Psoas muscle (tissue), 7 donors: ENCODE measurements at regions not wholly inside any gene's neighbourhood (a gene's known extent, or its start where the extent isn't known, plus 50 kb on each side); places are given as distances from the start of the nearest gene placed in this dataset.

Experiments used
- ATAC-seq, 4 donors: fragments of 200-7000 bp; cut with Tn5 transposase; one replicate each; pipeline ENCODE4 v1.9.1; 2020; ENCODE audit warnings: moderate library complexity in 3 of 4, mild to moderate bottlenecking in 2 of 4
- DNase-seq, 2 donors: peaks; one replicate each; pipeline ENCODE4 v3.0.0-alpha.2; 2020
- H3K27ac ChIP-seq: fragments of 200-600 bp; one replicate; pipeline ENCODE4 v1.8.0; 2022
- H3K27me3 ChIP-seq, 3 donors: fragments of 200-600 bp in 1 of 3; one replicate each; pipeline versions ENCODE4 v1.6.1 to v1.8.0; 2013 to 2022; ENCODE audit warnings: low read length in 2 of 3, mild to moderate bottlenecking in 2 of 3, moderate library complexity in 1 of 3; ENCODE audit not compliant: insufficient read depth in 3 of 3
- H3K36me3 ChIP-seq, 2 donors: fragments of 200-600 bp in 1 of 2; one replicate each; pipeline versions ENCODE4 v1.6.1 to v1.8.0; 2013 to 2022; ENCODE audit warnings: low read depth in 1 of 2, mild to moderate bottlenecking in 1 of 2, moderate library complexity in 1 of 2; ENCODE audit not compliant: insufficient read depth in 1 of 2
- H3K4me1 ChIP-seq: fragments of 200-600 bp; one replicate; pipeline ENCODE4 v1.8.0; 2022
- H3K4me3 ChIP-seq: fragments of 200-600 bp; one replicate; pipeline ENCODE4 v1.8.0; 2022; ENCODE audit warnings: mild to moderate bottlenecking
- H3K9me3 ChIP-seq: fragments of 200-600 bp; one replicate; pipeline ENCODE4 v1.8.0; 2022
- WGBS, 3 donors: extraction: QIAGEN DNeasy Blood & Tissue Kit; methylation state at CpG; one replicate each; pipeline versions ENCODE4 v1.1.6 to v1.1.7; 2013; 5-methylcytosine and 5-hydroxymethylcytosine counted together
- intact Hi-C, 2 donors: fragments of 100-400 bp; cut with DNase I; formaldehyde crosslinking; loops; one replicate each; pipeline versions ENCODE4 v1.11.0 to v1.14.2; 2022
- TF ChIP-seq, protein P1 (sequence below): fragments of 200-600 bp; IDR thresholded peaks from one replicate; pipeline ENCODE4 v1.8.0; 2022; ENCODE audit warnings: antibody characterized with exemption
- donor health status: healthy with polysubstance abuse.
- donor health status: DM: no; HTN: no; CAD: no; lungs with moderate emphysema.
- donor health status: Bipolar disorder and iron deficiency.
- donor health status: healthy.
- donor health status: DM: yes; HTN: yes; CAD: no.
- donor health status: DM: no; HTN: no; CAD: no.
- donor health status: DM: yes; HTN: yes; CAD: no.

GRCh38 chr4:184958923-184959210 is 59.4 kb upstream of the HELT start:
- Histone ChIP-seq H3K4me1 (peaks cover 8% of the 10 kb centered on the region), H3K27me3 (no peaks in the 10 kb centered on the region), H3K36me3 (no peaks in the 10 kb centered on the region), H3K27ac (no peak overlapping the region), H3K4me3 (no peak overlapping the region), H3K9me3 (no peaks in the 10 kb centered on the region)
- TF ChIP-seq, protein P1, sequence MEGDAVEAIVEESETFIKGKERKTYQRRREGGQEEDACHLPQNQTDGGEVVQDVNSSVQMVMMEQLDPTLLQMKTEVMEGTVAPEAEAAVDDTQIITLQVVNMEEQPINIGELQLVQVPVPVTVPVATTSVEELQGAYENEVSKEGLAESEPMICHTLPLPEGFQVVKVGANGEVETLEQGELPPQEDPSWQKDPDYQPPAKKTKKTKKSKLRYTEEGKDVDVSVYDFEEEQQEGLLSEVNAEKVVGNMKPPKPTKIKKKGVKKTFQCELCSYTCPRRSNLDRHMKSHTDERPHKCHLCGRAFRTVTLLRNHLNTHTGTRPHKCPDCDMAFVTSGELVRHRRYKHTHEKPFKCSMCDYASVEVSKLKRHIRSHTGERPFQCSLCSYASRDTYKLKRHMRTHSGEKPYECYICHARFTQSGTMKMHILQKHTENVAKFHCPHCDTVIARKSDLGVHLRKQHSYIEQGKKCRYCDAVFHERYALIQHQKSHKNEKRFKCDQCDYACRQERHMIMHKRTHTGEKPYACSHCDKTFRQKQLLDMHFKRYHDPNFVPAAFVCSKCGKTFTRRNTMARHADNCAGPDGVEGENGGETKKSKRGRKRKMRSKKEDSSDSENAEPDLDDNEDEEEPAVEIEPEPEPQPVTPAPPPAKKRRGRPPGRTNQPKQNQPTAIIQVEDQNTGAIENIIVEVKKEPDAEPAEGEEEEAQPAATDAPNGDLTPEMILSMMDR, result no peak
- DNase-seq (no peak), ATAC-seq (no peak)
- WGBS, 3 donors, result 77 to 82% (median 81%) methylated on average over 8 of the region's 8 CpGs
- intact Hi-C loops, result loop anchor here in 1 of 2 donors (10.0 kb wide), 1 partner anchor 124 kb away; no protein-coding TSS in a partner anchor

DNA sequence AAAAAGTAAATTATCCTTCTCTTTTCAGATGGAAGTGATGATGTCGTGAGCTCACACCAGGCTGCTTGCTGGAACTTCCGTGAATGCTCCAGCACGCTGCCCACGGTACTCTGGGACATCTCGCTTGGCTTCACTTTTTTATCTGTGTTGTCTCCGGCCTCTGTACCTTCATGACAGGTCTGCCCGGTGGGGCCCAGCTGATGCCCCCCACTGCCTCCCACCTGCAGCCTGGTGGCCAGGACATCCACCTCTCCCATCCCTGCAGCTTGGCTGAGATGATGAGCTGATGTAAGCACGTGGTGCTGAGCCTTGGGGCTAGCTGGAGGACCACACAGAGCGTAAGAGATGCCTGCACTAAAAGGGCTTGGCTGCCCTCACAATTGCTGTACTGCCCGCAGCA is 59.0 kb upstream of the HELT start:
- DNase-seq, result no peak

DNA sequence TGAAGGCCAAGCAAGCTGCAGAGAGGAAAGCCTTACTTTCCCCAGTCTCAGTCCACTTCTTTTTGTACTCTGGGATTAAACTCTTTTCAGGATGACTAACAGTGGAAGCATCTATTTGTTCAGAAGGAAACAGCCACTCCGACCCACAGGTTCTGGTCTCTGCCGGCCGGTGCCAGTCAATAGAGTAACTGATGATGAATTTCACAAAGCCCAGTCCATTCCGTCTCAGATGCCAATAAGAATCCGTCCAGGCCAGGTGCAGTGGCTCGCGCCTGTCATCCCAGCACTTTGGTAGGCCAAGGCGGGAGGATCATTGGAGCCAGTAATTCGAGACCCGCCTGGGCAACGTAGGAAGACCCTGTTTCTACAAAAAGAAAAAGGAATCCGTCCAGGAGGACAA is 58.5 kb upstream of the HELT start:
- Histone ChIP-seq H3K4me1 (peaks cover 8% of the 10 kb centered on the region), H3K27ac (no peak overlapping the region), H3K27me3 (no peaks in the 10 kb centered on the region), H3K36me3 (no peaks in the 10 kb centered on the region), H3K4me3 (no peak overlapping the region), H3K9me3 (no peaks in the 10 kb centered on the region)
- no peak for ATAC-seq
- DNase-seq, result no peak
- WGBS, 3 donors, result 80 to 91% (median 84%) methylated on average over 12 of the region's 12 CpGs
- TF ChIP-seq, protein P1, result no peak
- intact Hi-C loops, result loop anchor here in 1 of 2 donors (10.0 kb wide), 1 partner anchor 125 kb away; no protein-coding TSS in a partner anchor

More for the DNA sequence above, 59.0 kb upstream of the HELT start:
- no peak overlapping the region for H3K4me3 ChIP-seq
- whole genome bisulfite sequencing, 3 donors, result 87 to 96% (median 91%) methylated on average over 10 of the region's 10 CpGs
- H3K9me3 ChIP-seq, result no peaks in the 10 kb centered on the region
- no peaks in the 10 kb centered on the region for H3K27me3 ChIP-seq
- intact Hi-C loops, result loop anchor here in 1 of 2 donors (10.0 kb wide), 1 partner anchor 125 kb away; no protein-coding TSS in a partner anchor
- H3K4me1 ChIP-seq, result peaks cover 8% of the 10 kb centered on the region
- no peak for ATAC-seq
- TF ChIP-seq, protein P1, result no peak
- no peaks in the 10 kb centered on the region for H3K36me3 ChIP-seq
- no peak overlapping the region for H3K27ac ChIP-seq

DNA sequence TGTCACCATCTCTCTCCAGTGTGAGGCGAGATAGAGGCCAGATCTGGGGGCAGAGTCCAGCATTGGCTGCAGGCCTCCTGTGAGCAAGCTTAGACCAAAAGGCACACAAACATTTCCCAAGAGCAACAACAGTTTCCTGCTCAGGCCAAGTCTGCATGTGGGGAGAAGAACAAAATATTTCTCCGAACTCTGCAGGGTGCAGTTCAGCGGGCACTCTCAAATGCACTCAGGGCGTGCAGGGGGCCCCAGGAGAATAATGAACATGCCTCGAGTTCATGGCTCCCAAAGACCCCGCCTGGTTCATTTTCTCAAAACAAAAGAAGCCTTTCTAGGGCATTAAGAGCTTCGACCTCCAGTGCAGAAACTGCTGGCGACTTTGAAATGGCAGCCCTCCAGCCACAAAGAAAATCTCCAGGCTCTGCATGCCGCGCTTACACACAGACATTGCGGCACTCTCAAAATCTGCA is 57.8 kb upstream of the HELT start:
- DNase-seq, result no peak
- H3K36me3 ChIP-seq, result no peaks in the 10 kb centered on the region
- no peak for ATAC-seq
- no peak overlapping the region for H3K27ac ChIP-seq
- no peak overlapping the region for H3K4me3 ChIP-seq
- intact Hi-C loops, result no loop called here
- WGBS, 3 donors, result 72 to 79% (median 78%) methylated on average over 11 of the region's 11 CpGs
- peaks cover 8% of the 10 kb centered on the region for H3K4me1 ChIP-seq
- TF ChIP-seq, protein P1, result no peak
- no peaks in the 10 kb centered on the region for H3K27me3 ChIP-seq
- no peaks in the 10 kb centered on the region for H3K9me3 ChIP-seq

GRCh38 chr4:184961660-184962059 is 56.6 kb upstream of the HELT start:
- ATAC-seq, result no peak
- Histone ChIP-seq H3K9me3 (no peaks in the 10 kb centered on the region), H3K27ac (no peak overlapping the region), H3K36me3 (no peaks in the 10 kb centered on the region), H3K4me3 (no peak overlapping the region), H3K4me1 (peaks cover 8% of the 10 kb centered on the region), H3K27me3 (no peaks in the 10 kb centered on the region)
- TF ChIP-seq, protein P1, result no peak
- 68 to 73% (median 71%) methylated on average over 8 of the region's 8 CpGs for WGBS, 3 donors
- no peak for DNase-seq
- intact Hi-C loops, result no loop called here
